ENCODE measurements at regions not wholly inside any gene's neighbourhood (a gene's known extent, or its start where the extent isn't known, plus 50 kb on each side); places are given as distances from the start of the nearest gene placed in this dataset.
A peak's percentile ranks its signal among the peaks of the same experiment; 100 is the strongest.

- no peak for DNase-seq (ENCODE audit: low read depth)
- TF ChIP-seq, protein P1, sequence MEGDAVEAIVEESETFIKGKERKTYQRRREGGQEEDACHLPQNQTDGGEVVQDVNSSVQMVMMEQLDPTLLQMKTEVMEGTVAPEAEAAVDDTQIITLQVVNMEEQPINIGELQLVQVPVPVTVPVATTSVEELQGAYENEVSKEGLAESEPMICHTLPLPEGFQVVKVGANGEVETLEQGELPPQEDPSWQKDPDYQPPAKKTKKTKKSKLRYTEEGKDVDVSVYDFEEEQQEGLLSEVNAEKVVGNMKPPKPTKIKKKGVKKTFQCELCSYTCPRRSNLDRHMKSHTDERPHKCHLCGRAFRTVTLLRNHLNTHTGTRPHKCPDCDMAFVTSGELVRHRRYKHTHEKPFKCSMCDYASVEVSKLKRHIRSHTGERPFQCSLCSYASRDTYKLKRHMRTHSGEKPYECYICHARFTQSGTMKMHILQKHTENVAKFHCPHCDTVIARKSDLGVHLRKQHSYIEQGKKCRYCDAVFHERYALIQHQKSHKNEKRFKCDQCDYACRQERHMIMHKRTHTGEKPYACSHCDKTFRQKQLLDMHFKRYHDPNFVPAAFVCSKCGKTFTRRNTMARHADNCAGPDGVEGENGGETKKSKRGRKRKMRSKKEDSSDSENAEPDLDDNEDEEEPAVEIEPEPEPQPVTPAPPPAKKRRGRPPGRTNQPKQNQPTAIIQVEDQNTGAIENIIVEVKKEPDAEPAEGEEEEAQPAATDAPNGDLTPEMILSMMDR (conservative IDR thresholded peaks at IDR 0.05; ENCODE audit: low read depth, low read length), result no peak
- no peak overlapping the region for H3K4me3 ChIP-seq (ENCODE audit: low read length)
These were observed 289.2 kb upstream of the MAD2L1 start for GRCh38 chr4:120355881-120356280.

- no peak for DNase-seq (ENCODE audit: low read depth)
- no peak overlapping the region for H3K4me3 ChIP-seq (ENCODE audit: low read length)
- TF ChIP-seq, protein P1 (conservative IDR thresholded peaks at IDR 0.05; ENCODE audit: low read depth, low read length), result no peak
These were observed 287.7 kb upstream of the MAD2L1 start for GRCh38 chr4:120354381-120354780.

DNA sequence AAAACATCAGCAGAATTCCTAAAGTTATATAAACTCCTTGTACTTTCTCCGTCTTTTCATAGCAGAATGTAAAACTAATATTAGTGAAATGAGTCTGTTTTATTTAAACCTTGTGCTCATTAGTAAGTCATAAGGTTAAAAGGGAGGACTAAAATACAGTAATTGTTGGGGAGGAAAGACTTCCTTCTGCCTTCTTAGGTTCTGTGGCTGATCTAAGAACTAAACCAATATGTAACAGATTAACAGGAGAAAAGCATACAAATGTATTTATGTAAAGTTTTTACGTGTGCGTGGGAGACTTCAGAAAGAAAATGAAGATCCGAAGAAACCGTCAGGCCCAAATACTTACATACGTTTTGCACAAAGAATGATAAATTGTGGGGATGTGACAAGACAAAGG is 286.6 kb upstream of the MAD2L1 start:
- no peak overlapping the region for H3K4me3 ChIP-seq (ENCODE audit: low read length)
- TF ChIP-seq, protein P1 (conservative IDR thresholded peaks at IDR 0.05; ENCODE audit: low read depth, low read length), result no peak
- no peak for DNase-seq (ENCODE audit: low read depth)

DNA sequence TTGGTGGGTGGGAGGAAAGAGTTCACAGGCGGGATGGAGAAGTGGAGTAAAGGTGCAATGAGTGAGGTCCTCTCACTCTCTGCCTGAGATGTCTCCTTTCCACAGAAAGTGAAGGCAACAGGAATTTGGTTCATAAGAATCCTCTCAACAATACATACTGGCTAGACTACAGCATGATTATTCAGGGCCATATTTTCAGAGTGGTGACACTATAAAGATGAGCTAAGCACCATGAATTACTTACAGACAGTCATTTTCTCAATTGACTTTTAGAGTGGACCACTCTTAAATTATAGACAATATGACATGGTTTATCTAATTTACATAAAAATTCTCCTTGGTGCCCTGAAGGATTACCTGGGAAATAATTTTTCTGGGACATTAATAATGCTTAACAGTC is 286.1 kb upstream of the MAD2L1 start:
- no peak for DNase-seq (ENCODE audit: low read depth)
- TF ChIP-seq, protein P1 (conservative IDR thresholded peaks at IDR 0.05; ENCODE audit: low read depth, low read length), result no peak
- no peak overlapping the region for H3K4me3 ChIP-seq (ENCODE audit: low read length)

DNA sequence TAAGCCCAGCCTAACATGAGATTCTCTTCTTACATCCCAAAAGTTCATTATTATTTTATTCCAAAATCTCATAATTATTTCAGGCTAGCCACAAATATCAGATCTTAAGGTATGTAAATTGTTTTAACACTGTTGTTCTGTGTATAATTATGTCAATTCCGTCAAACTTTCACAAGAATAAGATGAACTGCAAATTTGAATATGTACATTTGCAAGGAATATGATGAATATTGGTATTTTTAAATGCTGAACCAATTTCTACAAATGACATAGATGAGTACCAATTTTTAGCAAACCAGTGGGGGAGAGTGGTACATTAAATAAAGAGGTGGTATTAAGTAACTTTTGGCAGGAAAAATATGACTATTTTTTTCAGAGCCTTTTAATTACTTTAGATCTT is 282.3 kb upstream of the MAD2L1 start:
- TF ChIP-seq, protein P1 (conservative IDR thresholded peaks at IDR 0.05; ENCODE audit: low read depth, low read length), result no peak
- H3K4me3 ChIP-seq (ENCODE audit: low read length), result no peak overlapping the region
- DNase-seq (ENCODE audit: low read depth), result no peak

DNA sequence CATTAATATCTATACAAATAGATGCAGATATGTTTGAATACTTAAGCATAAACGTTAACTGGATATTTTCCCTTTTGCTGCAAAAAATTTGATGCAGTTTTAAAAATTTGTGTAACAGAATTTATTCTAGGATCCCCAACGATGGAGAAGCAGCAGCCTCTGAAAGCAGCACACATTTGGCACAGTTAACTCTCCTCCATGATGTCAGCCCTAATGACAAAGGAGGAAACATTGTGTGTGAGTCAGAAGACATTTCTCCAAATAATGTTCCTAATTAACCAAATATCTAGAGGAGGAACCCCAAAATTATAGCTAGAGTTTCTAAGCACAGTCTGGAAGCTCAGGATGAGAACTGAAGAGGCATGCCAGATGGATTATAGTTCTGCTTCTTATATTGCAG is 281.9 kb upstream of the MAD2L1 start:
- no peak overlapping the region for H3K4me3 ChIP-seq (ENCODE audit: low read length)
- TF ChIP-seq, protein P1 (conservative IDR thresholded peaks at IDR 0.05; ENCODE audit: low read depth, low read length), result no peak
- no peak for DNase-seq (ENCODE audit: low read depth)

- peak; percentile 11 for DNase-seq (ENCODE audit: low read depth)
- H3K4me3 ChIP-seq (ENCODE audit: low read length), result no peak overlapping the region
These were observed 265.1 kb upstream of the MAD2L1 start for GRCh38 chr4:120331486-120332370.

More at GRCh38 chr4:120331486-120332370, 265.1 kb upstream of the MAD2L1 start:
- TF ChIP-seq, protein P1 (conservative IDR thresholded peaks at IDR 0.05; ENCODE audit: low read depth, low read length), result no peak

Data from retinal pigment epithelial cell (primary cell).